Upper lobe of right lung (tissue), 1 donor: ENCODE measurements at regions not wholly inside any gene's neighbourhood (a gene's known extent, or its start where the extent isn't known, plus 50 kb on each side); places are given as distances from the start of the nearest gene placed in this dataset.
"Not testable (repeated sequence)": the region's sequence is repeated elsewhere in the genome, so short reads cannot be mapped to it uniquely, and the experiment has no call there.

ENCODE experiments used
- ATAC-seq: fragments of 200-7000 bp; cut with Tn5 transposase; one replicate; pipeline ENCODE4 v1.9.1; 2020; ENCODE audit warnings: mild to moderate bottlenecking, moderate library complexity
- DNase-seq: peaks from one replicate; pipeline ENCODE4 v3.0.0-alpha.2; 2020
- H3K27ac ChIP-seq: fragments of 200-600 bp; one replicate; pipeline ENCODE4 v1.8.0; 2022
- H3K27me3 ChIP-seq: fragments of 200-600 bp; one replicate; pipeline ENCODE4 v1.8.0; 2022; ENCODE audit warnings: mild to moderate bottlenecking
- H3K36me3 ChIP-seq: fragments of 200-600 bp; one replicate; pipeline ENCODE4 v1.8.0; 2022
- H3K4me1 ChIP-seq: fragments of 200-600 bp; one replicate; pipeline ENCODE4 v1.8.0; 2022
- H3K4me3 ChIP-seq: fragments of 200-600 bp; one replicate; pipeline ENCODE4 v1.8.0; 2022; ENCODE audit warnings: mild to moderate bottlenecking
- H3K9me3 ChIP-seq: fragments of 200-600 bp; one replicate; pipeline ENCODE4 v1.8.0; 2022
- intact Hi-C: fragments of 100-400 bp; cut with DNase I; formaldehyde crosslinking; loops from one replicate; pipeline ENCODE4 v1.11.0; 2022
- TF ChIP-seq, protein P1 (sequence below): fragments of 200-600 bp; IDR thresholded peaks from one replicate; pipeline ENCODE4 v1.8.0; 2022; ENCODE audit warnings: antibody characterized with exemption
- donor health status: DM: no; HTN: yes; CAD: no; lungs with severe emphysema.

- intact Hi-C loops, H3K27me3 ChIP-seq, H3K9me3 ChIP-seq, H3K36me3 ChIP-seq, H3K4me3 ChIP-seq, H3K27ac ChIP-seq, H3K4me1 ChIP-seq, DNase-seq: not testable (repeated sequence)
- ATAC-seq: peak; percentile 66
- TF ChIP-seq, protein P1, sequence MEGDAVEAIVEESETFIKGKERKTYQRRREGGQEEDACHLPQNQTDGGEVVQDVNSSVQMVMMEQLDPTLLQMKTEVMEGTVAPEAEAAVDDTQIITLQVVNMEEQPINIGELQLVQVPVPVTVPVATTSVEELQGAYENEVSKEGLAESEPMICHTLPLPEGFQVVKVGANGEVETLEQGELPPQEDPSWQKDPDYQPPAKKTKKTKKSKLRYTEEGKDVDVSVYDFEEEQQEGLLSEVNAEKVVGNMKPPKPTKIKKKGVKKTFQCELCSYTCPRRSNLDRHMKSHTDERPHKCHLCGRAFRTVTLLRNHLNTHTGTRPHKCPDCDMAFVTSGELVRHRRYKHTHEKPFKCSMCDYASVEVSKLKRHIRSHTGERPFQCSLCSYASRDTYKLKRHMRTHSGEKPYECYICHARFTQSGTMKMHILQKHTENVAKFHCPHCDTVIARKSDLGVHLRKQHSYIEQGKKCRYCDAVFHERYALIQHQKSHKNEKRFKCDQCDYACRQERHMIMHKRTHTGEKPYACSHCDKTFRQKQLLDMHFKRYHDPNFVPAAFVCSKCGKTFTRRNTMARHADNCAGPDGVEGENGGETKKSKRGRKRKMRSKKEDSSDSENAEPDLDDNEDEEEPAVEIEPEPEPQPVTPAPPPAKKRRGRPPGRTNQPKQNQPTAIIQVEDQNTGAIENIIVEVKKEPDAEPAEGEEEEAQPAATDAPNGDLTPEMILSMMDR: peak; percentile 8
Measured at GRCh38 chr14:106001277-106001676, 474.9 kb downstream of the TMEM121 start.

DNA sequence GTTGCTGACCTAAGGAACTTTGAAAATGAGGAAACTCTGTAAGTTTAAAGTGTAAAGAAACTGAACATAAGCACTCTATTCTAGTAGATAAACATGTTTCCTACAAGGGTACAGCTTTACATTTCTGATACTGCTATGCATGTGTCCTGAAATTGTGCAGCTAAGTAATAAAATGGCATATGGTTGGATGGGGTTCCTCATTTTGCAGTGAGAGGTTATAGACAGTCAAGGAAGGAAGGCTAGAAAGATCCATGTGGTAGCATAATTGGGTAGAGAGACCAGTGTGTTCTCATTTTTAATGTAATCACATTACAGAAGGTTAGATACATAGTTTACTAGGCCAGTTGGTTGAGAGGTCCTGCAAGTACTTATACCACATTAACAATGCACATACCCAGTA, 477.0 kb downstream of the TMEM121 start:
- Histone ChIP-seq H3K9me3 (no peaks in the 10 kb centered on the region), H3K27me3 (peaks cover 4% of the 10 kb centered on the region), H3K27ac (no peak overlapping the region), H3K36me3 (no peaks in the 10 kb centered on the region), H3K4me3 (no peak overlapping the region), H3K4me1 (no peaks in the 10 kb centered on the region)
- intact Hi-C loops: no loop called here
- TF ChIP-seq, protein P1: no peak
- no peak for ATAC-seq
- DNase-seq: no peak

GRCh38 chr14:106004937-106005795, 478.8 kb downstream of the TMEM121 start:
- ATAC-seq: not testable (repeated sequence)

DNA sequence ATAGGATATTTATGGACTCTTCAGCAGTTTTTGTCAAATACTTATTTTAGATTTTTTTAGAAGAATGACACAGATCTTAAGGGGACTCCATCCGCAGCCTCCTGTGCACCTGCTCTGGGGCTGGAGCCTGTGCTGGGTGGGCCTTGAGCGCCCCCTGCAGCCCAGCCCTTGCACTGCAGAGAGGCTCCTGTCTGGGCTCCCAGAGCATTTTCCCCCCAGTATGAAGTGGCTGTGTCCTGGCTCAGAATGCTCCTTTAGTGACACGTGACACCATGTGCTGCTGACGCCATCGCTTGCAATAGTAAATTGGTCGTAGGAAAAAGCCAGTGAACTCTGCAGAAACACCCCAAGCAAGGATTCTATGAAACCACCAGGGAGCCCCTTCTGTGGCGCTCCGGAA, 479.7 kb downstream of the TMEM121 start:
- H3K9me3 ChIP-seq, H3K36me3 ChIP-seq, ATAC-seq, H3K27me3 ChIP-seq, H3K4me3 ChIP-seq, H3K4me1 ChIP-seq, H3K27ac ChIP-seq, intact Hi-C loops, DNase-seq: not testable (repeated sequence)
- TF ChIP-seq, protein P1: peak; percentile 55

More at GRCh38 chr14:106004937-106005795, 478.8 kb downstream of the TMEM121 start:
- DNase-seq, H3K4me3 ChIP-seq, H3K27me3 ChIP-seq, intact Hi-C loops, H3K27ac ChIP-seq, H3K36me3 ChIP-seq, H3K9me3 ChIP-seq, H3K4me1 ChIP-seq: not testable (repeated sequence)

DNA sequence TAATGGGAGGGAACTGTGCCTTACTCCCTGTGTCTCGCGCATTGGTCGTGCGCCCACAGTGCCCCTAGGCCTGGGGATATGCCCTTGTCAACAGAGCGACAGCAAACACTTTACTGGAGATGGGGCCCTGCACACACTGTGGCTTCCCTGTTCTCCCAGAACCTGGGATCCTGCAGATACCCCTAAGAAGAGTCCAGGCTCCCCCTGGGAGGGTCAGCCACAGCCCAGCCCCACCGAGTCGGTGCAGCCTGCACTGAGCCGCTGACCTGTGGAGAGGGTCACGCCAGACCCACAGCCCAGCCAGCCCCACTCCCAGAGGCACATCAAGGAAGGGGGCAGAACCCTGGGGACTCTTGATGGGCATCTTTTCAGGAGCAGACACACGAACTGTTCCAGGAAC, 480.3 kb downstream of the TMEM121 start:
- DNase-seq, H3K9me3 ChIP-seq, ATAC-seq, H3K36me3 ChIP-seq, H3K4me1 ChIP-seq, H3K27me3 ChIP-seq, H3K27ac ChIP-seq, intact Hi-C loops, H3K4me3 ChIP-seq: not testable (repeated sequence)

DNA sequence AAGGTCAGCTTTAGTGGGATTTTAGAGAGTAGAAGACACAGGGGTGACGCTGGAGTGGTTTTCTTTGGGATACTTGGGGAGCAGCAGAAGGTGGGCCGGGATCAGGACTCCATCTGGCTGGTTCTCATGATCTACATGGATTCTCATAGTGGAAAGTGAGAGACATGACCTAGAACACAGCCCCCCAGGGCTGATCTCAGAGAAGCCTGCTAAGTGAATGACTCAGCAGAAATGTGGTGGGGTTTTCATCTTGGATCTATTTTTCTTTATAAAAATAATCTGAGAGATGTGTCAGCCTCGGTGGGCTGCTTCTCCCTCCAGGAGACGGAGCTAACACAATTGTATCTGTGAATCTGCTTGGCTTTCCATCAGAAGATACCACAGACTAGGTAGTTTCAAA, 484.4 kb downstream of the TMEM121 start:
- intact Hi-C loops: no loop called here
- TF ChIP-seq, protein P1: no peak
- no peak for DNase-seq
- no peak for ATAC-seq
- Histone ChIP-seq H3K9me3 (no peaks in the 10 kb centered on the region), H3K27ac (no peak overlapping the region), H3K27me3 (peaks cover 8% of the 10 kb centered on the region), H3K4me3 (no peak overlapping the region), H3K36me3 (no peaks in the 10 kb centered on the region), H3K4me1 (no peaks in the 10 kb centered on the region)
